HFFc6 (cell line): ENCODE measurements at regions not wholly inside any gene's neighbourhood (a gene's known extent, or its start where the extent isn't known, plus 50 kb on each side); places are given as distances from the start of the nearest gene placed in this dataset.

ENCODE experiments used
- DNase-seq: peaks from one replicate; pipeline ENCODE4 v3.0.0-alpha.2; 2018
- H3K27ac Mint-ChIP-seq: 2 replicates; pipeline ENCODE4 v1.8.0; 2020; ENCODE audit warnings: mild to moderate bottlenecking, mixed read lengths
- H3K27me3 Mint-ChIP-seq: 2 replicates; pipeline ENCODE4 v1.8.0; 2021; ENCODE audit warnings: mild to moderate bottlenecking, moderate library complexity, mixed read lengths; ENCODE audit not compliant: insufficient read depth
- H3K36me3 Mint-ChIP-seq: 2 replicates; pipeline ENCODE4 v1.8.0; 2021; ENCODE audit warnings: low read depth, mixed read lengths
- H3K4me1 Mint-ChIP-seq: 2 replicates; pipeline ENCODE4 v1.8.0; 2020; ENCODE audit warnings: low read depth, mixed read lengths
- H3K4me3 Mint-ChIP-seq: 2 replicates; pipeline ENCODE4 v1.8.0; 2020; ENCODE audit warnings: mild to moderate bottlenecking, moderate library complexity, mixed read lengths
- H3K9me3 Mint-ChIP-seq: 2 replicates; pipeline ENCODE4 v1.8.0; 2020; ENCODE audit warnings: mild to moderate bottlenecking, mixed read lengths
- CTCF ChIP-seq: fragments of 200-600 bp; sonication (generic); IDR thresholded peaks from 2 replicates; pipeline ENCODE4 v1.5.0; 2021; ENCODE audit warnings: antibody characterized with exemption, mild to moderate bottlenecking

GRCh38 chr15:94691169-94691568, 459.8 kb downstream of the MCTP2 start:
- no peak for TF ChIP-seq CTCF
- DNase-seq, result no peak
- H3K4me1 Mint-ChIP-seq, result no peaks in the 10 kb centered on the region
- no peaks in the 10 kb centered on the region for H3K36me3 Mint-ChIP-seq
- no peaks in the 10 kb centered on the region for H3K27me3 Mint-ChIP-seq
- H3K27ac Mint-ChIP-seq, result no peak overlapping the region
- no peak overlapping the region for H3K4me3 Mint-ChIP-seq
- peaks cover 26% of the 10 kb centered on the region for H3K9me3 Mint-ChIP-seq

GRCh38 chr15:94692710-94693109, 461.3 kb downstream of the MCTP2 start:
- no peak for DNase-seq
- no peak for TF ChIP-seq CTCF
- no peak overlapping the region for H3K4me3 Mint-ChIP-seq
- H3K36me3 Mint-ChIP-seq, result no peaks in the 10 kb centered on the region
- H3K27ac Mint-ChIP-seq, result no peak overlapping the region
- H3K4me1 Mint-ChIP-seq, result no peaks in the 10 kb centered on the region
- peaks cover 24% of the 10 kb centered on the region for H3K9me3 Mint-ChIP-seq
- H3K27me3 Mint-ChIP-seq, result no peaks in the 10 kb centered on the region

- peaks cover 28% of the 10 kb centered on the region for H3K9me3 Mint-ChIP-seq
- TF ChIP-seq CTCF, result no peak
- DNase-seq, result no peak
- no peak overlapping the region for H3K4me3 Mint-ChIP-seq
- H3K4me1 Mint-ChIP-seq, result no peaks in the 10 kb centered on the region
- no peaks in the 10 kb centered on the region for H3K36me3 Mint-ChIP-seq
- no peaks in the 10 kb centered on the region for H3K27me3 Mint-ChIP-seq
- H3K27ac Mint-ChIP-seq, result no peak overlapping the region
Observed at GRCh38 chr15:94700211-94700610, 468.9 kb downstream of the MCTP2 start.

GRCh38 chr15:94701281-94701985, 470.1 kb downstream of the MCTP2 start:
- no peak for DNase-seq
- no peaks in the 10 kb centered on the region for H3K36me3 Mint-ChIP-seq
- TF ChIP-seq CTCF, result no peak
- no peaks in the 10 kb centered on the region for H3K27me3 Mint-ChIP-seq
- no peaks in the 10 kb centered on the region for H3K4me1 Mint-ChIP-seq
- H3K27ac Mint-ChIP-seq, result no peak overlapping the region
- H3K4me3 Mint-ChIP-seq, result no peak overlapping the region
- peaks cover 29% of the 10 kb centered on the region for H3K9me3 Mint-ChIP-seq

GRCh38 chr15:94703596-94703995, 472.2 kb downstream of the MCTP2 start:
- H3K4me3 Mint-ChIP-seq, result no peak overlapping the region
- no peak for TF ChIP-seq CTCF
- H3K36me3 Mint-ChIP-seq, result no peaks in the 10 kb centered on the region
- no peak for DNase-seq
- H3K9me3 Mint-ChIP-seq, result peaks cover 32% of the 10 kb centered on the region
- no peaks in the 10 kb centered on the region for H3K4me1 Mint-ChIP-seq
- no peak overlapping the region for H3K27ac Mint-ChIP-seq
- H3K27me3 Mint-ChIP-seq, result no peaks in the 10 kb centered on the region
